Esophagus squamous epithelium (tissue), 5 donors: ENCODE measurements at regions not wholly inside any gene's neighbourhood (a gene's known extent, or its start where the extent isn't known, plus 50 kb on each side); places are given as distances from the start of the nearest gene placed in this dataset.

Experiments used
- DNase-seq: peaks from one replicate; lab custom pipeline; 2025; lab: John Stamatoyannopoulos, UW
- H3K27ac ChIP-seq, 4 donors: fragments of 200-600 bp; sonication (generic); one replicate each; pipeline ENCODE4 v1.5.1; 2016 to 2019; ENCODE audit warnings: mild to moderate bottlenecking in 1 of 4
- H3K27me3 ChIP-seq, 4 donors: fragments of 200-600 bp; sonication (generic); 1 replicate in 3 of 4; 2 replicates in 1 of 4; pipeline versions ENCODE4 v1.5.1 to v1.6.0; 2017 to 2021; ENCODE audit warnings: antibody characterized with exemption in 1 of 4
- H3K36me3 ChIP-seq, 3 donors: fragments of 200-600 bp; sonication (generic); one replicate each; pipeline ENCODE4 v1.5.1; 2016 to 2019
- H3K4me1 ChIP-seq, 3 donors: fragments of 200-600 bp; sonication (generic); one replicate each; pipeline ENCODE4 v1.5.1; 2017 to 2019
- H3K4me3 ChIP-seq, 4 donors: fragments of 200-600 bp; sonication (generic); 1 replicate in 3 of 4; 2 replicates in 1 of 4; pipeline ENCODE4 v1.5.1; 2016 to 2019; ENCODE audit warnings: mild to moderate bottlenecking in 2 of 4, moderate library complexity in 1 of 4
- H3K9me3 ChIP-seq, 3 donors: fragments of 200-600 bp; sonication (generic); one replicate each; pipeline ENCODE4 v1.5.1; 2016 to 2019
- CTCF ChIP-seq, 6 experiments: fragments of 450-650 bp in 4 of 6; fragments of 200-600 bp in 2 of 6; sonication (generic) in 2 of 6; IDR thresholded peaks; one replicate each; pipeline ENCODE4 v1.5.1; 2016 to 2019; ENCODE audit warnings: antibody characterized with exemption in 6 of 6, mild to moderate bottlenecking in 4 of 6, moderate library complexity in 4 of 6
- POLR2A ChIP-seq, 4 donors: fragments of 450-650 bp; IDR thresholded peaks; one replicate each; pipeline ENCODE4 v1.6.1; 2017; ENCODE audit warnings: antibody characterized with exemption in 4 of 4, mild to moderate bottlenecking in 4 of 4, moderate library complexity in 3 of 4
- WGBS, 2 donors: methylation state at CpG; one replicate each; pipeline ENCODE4 v1.1.5; 2018; 5-methylcytosine and 5-hydroxymethylcytosine counted together
- intact Hi-C: fragments of 100-400 bp; cut with DNase I; formaldehyde crosslinking; loops from one replicate; pipeline ENCODE4 v1.15.0; 2022
- donor health status: DM: yes; HTN: yes; CAD: no.

GRCh38 chr4:66059556-66059955, 389.3 kb upstream of the EPHA5 start:
- no peak for DNase-seq
- no peak for TF ChIP-seq POLR2A (IDR thresholded peaks at IDR 0.05)
- TF ChIP-seq CTCF (IDR thresholded peaks at IDR 0.05) = no peak
- H3K27ac ChIP-seq = no peak overlapping the region
- no peak overlapping the region for H3K4me3 ChIP-seq
- WGBS, 2 donors = 44 to 56% methylated on average over 2 of the region's 2 CpGs
- no peaks in the 10 kb centered on the region for H3K36me3 ChIP-seq
- intact Hi-C loops = no loop called here
- no peaks in the 10 kb centered on the region for H3K27me3 ChIP-seq
- H3K4me1 ChIP-seq = no peaks in the 10 kb centered on the region
- no peaks in the 10 kb centered on the region for H3K9me3 ChIP-seq

- no peaks in the 10 kb centered on the region for H3K9me3 ChIP-seq
- H3K4me1 ChIP-seq = no peaks in the 10 kb centered on the region
- H3K4me3 ChIP-seq = no peak overlapping the region
- no peak for DNase-seq
- WGBS, 2 donors = 37 to 50% methylated on average over 1 of the region's 1 CpG
- no peak overlapping the region for H3K27ac ChIP-seq
- no peaks in the 10 kb centered on the region for H3K27me3 ChIP-seq
- intact Hi-C loops = no loop called here
- TF ChIP-seq CTCF (IDR thresholded peaks at IDR 0.05) = no peak
- no peak for TF ChIP-seq POLR2A (IDR thresholded peaks at IDR 0.05)
- no peaks in the 10 kb centered on the region for H3K36me3 ChIP-seq
These were observed 388.8 kb upstream of the EPHA5 start for GRCh38 chr4:66059136-66059535.

- Histone ChIP-seq H3K27ac (no peak overlapping the region), H3K4me1 (no peaks in the 10 kb centered on the region), H3K4me3 (no peak overlapping the region), H3K36me3 (no peaks in the 10 kb centered on the region), H3K9me3 (no peaks in the 10 kb centered on the region), H3K27me3 (no peaks in the 10 kb centered on the region)
- TF ChIP-seq CTCF (IDR thresholded peaks at IDR 0.05) (no peak), POLR2A (IDR thresholded peaks at IDR 0.05) (no peak)
- intact Hi-C loops = no loop called here
- no peak for DNase-seq
These were observed 385.7 kb upstream of the EPHA5 start for GRCh38 chr4:66055999-66056398.

- no peak for DNase-seq
- Histone ChIP-seq H3K27ac (no peak overlapping the region), H3K4me1 (no peaks in the 10 kb centered on the region), H3K9me3 (no peaks in the 10 kb centered on the region), H3K36me3 (no peaks in the 10 kb centered on the region), H3K4me3 (no peak overlapping the region), H3K27me3 (no peaks in the 10 kb centered on the region)
- 35 to 49% methylated on average over 2 of the region's 2 CpGs for WGBS, 2 donors
- TF ChIP-seq POLR2A (IDR thresholded peaks at IDR 0.05) (no peak), CTCF (IDR thresholded peaks at IDR 0.05) (no peak)
- intact Hi-C loops = no loop called here
These were observed 382.1 kb upstream of the EPHA5 start for GRCh38 chr4:66052426-66052825.

GRCh38 chr4:66048861-66049260, 378.6 kb upstream of the EPHA5 start:
- Histone ChIP-seq H3K9me3 (no peaks in the 10 kb centered on the region), H3K4me3 (no peak overlapping the region), H3K27me3 (no peaks in the 10 kb centered on the region), H3K27ac (no peak overlapping the region), H3K36me3 (no peaks in the 10 kb centered on the region), H3K4me1 (no peaks in the 10 kb centered on the region)
- no peak for DNase-seq
- WGBS, 2 donors = 30 to 43% methylated on average over 2 of the region's 2 CpGs
- no peak for TF ChIP-seq POLR2A (IDR thresholded peaks at IDR 0.05)
- no peak for TF ChIP-seq CTCF (IDR thresholded peaks at IDR 0.05)
- intact Hi-C loops = no loop called here
